HepG2 (cell line): ENCODE measurements at regions not wholly inside any gene's neighbourhood (a gene's known extent, or its start where the extent isn't known, plus 50 kb on each side); places are given as distances from the start of the nearest gene placed in this dataset.

Experiments used
- ATAC-seq: fragments of 200-7000 bp; cut with Tn5 transposase; 3 replicates; pipeline ENCODE4 v1.9.1; 2020; ENCODE audit warnings: mild to moderate bottlenecking, moderate library complexity
- BruUV-seq: library from RNA; stranded (reverse); fragments of 400-500 nt; replicated peaks from 2 replicates; lab custom pipeline; 2021; lab: Mats Ljungman, UMichigan
- CTCF ChIA-PET: fragments of 300-600 bp; formaldehyde crosslinking; extraction: SDS; loops from one replicate; lab custom pipeline; 2021; ENCODE audit warnings: low total read pairs, inconsistent platforms, low intra/inter-chr PET ratio; lab: Yijun Ruan, JAX
- POLR2A ChIA-PET: fragments of 350-600 bp; sonication (Branson Sonifier 250); formaldehyde crosslinking; loops from one replicate; lab custom pipeline; 2020; ENCODE audit warnings: antibody characterized with exemption, inconsistent platforms; lab: Yijun Ruan, JAX
- DNase-seq: peaks from one replicate; pipeline ENCODE4 v3.0.0-alpha.2; 2015; ENCODE audit warnings: low spot score
- FAIRE-seq: peaks from 3 replicates; lab custom pipeline; 2011; peaks lifted over from hg19 to GRCh38; lab: Jason Lieb, UNC
- H2AFZ ChIP-seq: one replicate; pipeline ENCODE4 v1.6.1; 2011; ENCODE audit warnings: low read length, inconsistent platforms
- H3K27ac ChIP-seq: fragments of 300-600 bp; 3 replicates; pipeline ENCODE4 v1.8.0; 2011; ENCODE audit warnings: mixed run types, mild to moderate bottlenecking, mixed read lengths, low read length, inconsistent platforms; ENCODE audit not compliant: insufficient read depth; ENCODE audit errors: extremely low read length
- H3K27me3 ChIP-seq, 2 experiments: fragments of 200-600 bp in 1 of 2; 2 replicates in 1 of 2; 3 replicates in 1 of 2; pipeline versions ENCODE4 v1.6.0 to v1.8.0; 2011; ENCODE audit warnings: low read length in 2 of 2, mild to moderate bottlenecking in 2 of 2, moderate library complexity in 2 of 2, inconsistent platforms in 1 of 2; ENCODE audit not compliant: insufficient read depth in 2 of 2, control insufficient read depth in 1 of 2
- H3K36me3 ChIP-seq, 2 experiments: fragments of 200-600 bp in 1 of 2; replicated peaks in 1 of 2; 2 replicates in 1 of 2; 3 replicates in 1 of 2; pipeline versions ENCODE4 v1.5.1 to v1.8.0; 2011; ENCODE audit warnings: low read length in 2 of 2, inconsistent platforms in 1 of 2; ENCODE audit not compliant: insufficient read depth in 2 of 2, control insufficient read depth in 1 of 2
- H3K4me1 ChIP-seq: 2 replicates; pipeline ENCODE4 v1.5.1; 2012; ENCODE audit warnings: low read length, inconsistent platforms; ENCODE audit not compliant: insufficient read depth
- H3K4me2 ChIP-seq: 2 replicates; pipeline ENCODE4 v1.6.0; 2011; ENCODE audit warnings: low read depth, low read length, inconsistent platforms
- H3K4me3 ChIP-seq, 3 experiments: fragments of 200-600 bp in 1 of 3; sonication (generic), shearing (Covaris generic) in 1 of 3; replicated peaks in 1 of 3; 2 replicates each; pipeline ENCODE4 v1.5.1; 2011 to 2016; ENCODE audit warnings: low read length in 3 of 3, inconsistent platforms in 2 of 3, low read depth in 2 of 3, mild to moderate bottlenecking in 2 of 3, control low read depth in 1 of 3, mixed read lengths in 1 of 3; ENCODE audit not compliant: insufficient read depth in 1 of 3
- H3K79me2 ChIP-seq: one replicate; pipeline ENCODE4 v1.6.1; 2011; ENCODE audit warnings: low read length, inconsistent platforms; ENCODE audit not compliant: insufficient read depth
- H3K9ac ChIP-seq: 2 replicates; pipeline ENCODE4 v1.6.0; 2011; ENCODE audit warnings: mild to moderate bottlenecking, low read depth, low read length, inconsistent platforms; ENCODE audit not compliant: insufficient read depth
- H3K9me3 ChIP-seq: 2 replicates; pipeline ENCODE4 v1.5.1; 2012; ENCODE audit warnings: mild to moderate bottlenecking, low read length
- H4K20me1 ChIP-seq: 2 replicates; pipeline ENCODE4 v1.6.0; 2011; ENCODE audit warnings: inconsistent platforms, mild to moderate bottlenecking, low read length, moderate library complexity; ENCODE audit not compliant: insufficient read depth
- ZGPAT ChIP-seq: IDR thresholded peaks from 2 replicates; pipeline ENCODE4 v1.6.1; 2016; ENCODE audit warnings: mild to moderate bottlenecking
- ZNF136 ChIP-seq: sonication (generic); formaldehyde crosslinking; IDR thresholded peaks from 2 replicates; pipeline ENCODE4 v1.8.1; 2022; ENCODE audit warnings: low read depth, mild to moderate bottlenecking, moderate library complexity, missing genetic modification reagents
- ZNF468 ChIP-seq: sonication (generic); formaldehyde crosslinking; IDR thresholded peaks from 2 replicates; pipeline ENCODE4 v1.8.0; 2022; ENCODE audit warnings: mild to moderate bottlenecking, moderate library complexity, missing genetic modification reagents
- WGBS: methylation state at CpG from one replicate; pipeline ENCODE4 v1.1.6; 2017; ENCODE audit warnings: low lambda C conversion rate; 5-methylcytosine and 5-hydroxymethylcytosine counted together
- in situ Hi-C: cut with HindIII; loops from 2 replicates; pipeline ENCODE4 v1.10.0; 2017; ENCODE audit warnings: low pct_unique_long_range_greater_than_20kb; ENCODE audit not compliant: extremely low pct_ligation_motif_present
- intact Hi-C: fragments of 100-400 bp; cut with micrococcal nuclease; formaldehyde crosslinking; loops from one replicate; pipeline ENCODE4 v1.10.0; 2022; ENCODE audit not compliant: unreplicated experiment
- TF ChIP-seq, protein P1 (sequence below): sonication (generic); formaldehyde crosslinking; IDR thresholded peaks from 2 replicates; pipeline ENCODE4 v1.5.1; 2020; ENCODE audit warnings: mild to moderate bottlenecking, missing genetic modification reagents, borderline replicate concordance
- TF ChIP-seq, protein P2 (sequence below), 2 experiments: sonication (generic) in 1 of 2; formaldehyde crosslinking in 1 of 2; IDR thresholded peaks; 2 replicates each; pipeline versions ENCODE4 v1.4.0 to v1.6.1; 2018 to 2020; ENCODE audit warnings: missing genetic modification reagents in 2 of 2, borderline replicate concordance in 1 of 2, low read depth in 1 of 2, mild to moderate bottlenecking in 1 of 2, missing biosample characterization in 1 of 2
- TF ChIP-seq, protein P3 (sequence below): sonication (generic); formaldehyde crosslinking; IDR thresholded peaks from 2 replicates; pipeline ENCODE4 v1.4.0; 2020; ENCODE audit warnings: missing genetic modification reagents, borderline replicate concordance
- TF ChIP-seq, protein P4 (sequence below): sonication (generic); formaldehyde crosslinking; IDR thresholded peaks from 2 replicates; pipeline ENCODE4 v1.9.0; 2021; ENCODE audit warnings: missing genetic modification reagents, mild to moderate bottlenecking, borderline replicate concordance

DNA sequence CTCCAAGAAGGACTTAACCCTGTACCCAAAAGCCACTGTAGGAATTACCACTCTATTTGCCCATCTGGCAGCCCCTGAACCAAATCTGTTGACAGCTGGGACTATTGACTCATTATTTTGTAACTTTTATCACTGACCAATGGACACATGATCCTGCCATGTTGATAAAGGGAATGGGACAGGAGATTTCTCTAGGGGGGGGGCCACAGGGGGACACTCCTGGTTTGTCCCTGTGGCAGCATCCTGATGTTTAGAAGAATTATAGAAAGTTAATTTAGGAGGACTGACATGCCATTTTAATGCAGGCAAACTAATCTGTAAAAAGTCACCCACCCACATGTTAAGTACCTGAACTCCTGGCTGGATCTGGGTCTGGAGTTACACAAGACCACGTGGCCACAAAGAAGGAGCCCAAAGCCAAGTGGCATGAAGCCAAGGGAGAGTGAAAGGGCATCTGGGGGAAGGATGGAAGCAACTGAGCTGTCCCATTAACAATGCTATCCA, 558.1 kb downstream of the ETS1 start:
- Histone ChIP-seq H4K20me1 (no peaks in the 10 kb centered on the region), H3K27me3 (no peaks in the 10 kb centered on the region), H3K4me3 (no peak overlapping the region), H3K27ac (no peak overlapping the region), H2AFZ (no peak overlapping the region), H3K4me1 (no peaks in the 10 kb centered on the region), H3K4me2 (no peak overlapping the region), H3K36me3 (no peaks in the 10 kb centered on the region), H3K9me3 (no peaks in the 10 kb centered on the region), H3K9ac (no peak overlapping the region), H3K79me2 (no peaks in the 10 kb centered on the region)
- intact Hi-C loops = no loop called here
- BruUV-seq = no TSS peak
- DNase-seq (no peak), ATAC-seq (no peak), FAIRE-seq (no peak)
- 0% methylated on average over 1 of the region's 1 CpG for WGBS
- POLR2A ChIA-PET = no interaction called here
- CTCF ChIA-PET = no interaction called here
- in situ Hi-C loops = no loop called here
- TF ChIP-seq, protein P1, sequence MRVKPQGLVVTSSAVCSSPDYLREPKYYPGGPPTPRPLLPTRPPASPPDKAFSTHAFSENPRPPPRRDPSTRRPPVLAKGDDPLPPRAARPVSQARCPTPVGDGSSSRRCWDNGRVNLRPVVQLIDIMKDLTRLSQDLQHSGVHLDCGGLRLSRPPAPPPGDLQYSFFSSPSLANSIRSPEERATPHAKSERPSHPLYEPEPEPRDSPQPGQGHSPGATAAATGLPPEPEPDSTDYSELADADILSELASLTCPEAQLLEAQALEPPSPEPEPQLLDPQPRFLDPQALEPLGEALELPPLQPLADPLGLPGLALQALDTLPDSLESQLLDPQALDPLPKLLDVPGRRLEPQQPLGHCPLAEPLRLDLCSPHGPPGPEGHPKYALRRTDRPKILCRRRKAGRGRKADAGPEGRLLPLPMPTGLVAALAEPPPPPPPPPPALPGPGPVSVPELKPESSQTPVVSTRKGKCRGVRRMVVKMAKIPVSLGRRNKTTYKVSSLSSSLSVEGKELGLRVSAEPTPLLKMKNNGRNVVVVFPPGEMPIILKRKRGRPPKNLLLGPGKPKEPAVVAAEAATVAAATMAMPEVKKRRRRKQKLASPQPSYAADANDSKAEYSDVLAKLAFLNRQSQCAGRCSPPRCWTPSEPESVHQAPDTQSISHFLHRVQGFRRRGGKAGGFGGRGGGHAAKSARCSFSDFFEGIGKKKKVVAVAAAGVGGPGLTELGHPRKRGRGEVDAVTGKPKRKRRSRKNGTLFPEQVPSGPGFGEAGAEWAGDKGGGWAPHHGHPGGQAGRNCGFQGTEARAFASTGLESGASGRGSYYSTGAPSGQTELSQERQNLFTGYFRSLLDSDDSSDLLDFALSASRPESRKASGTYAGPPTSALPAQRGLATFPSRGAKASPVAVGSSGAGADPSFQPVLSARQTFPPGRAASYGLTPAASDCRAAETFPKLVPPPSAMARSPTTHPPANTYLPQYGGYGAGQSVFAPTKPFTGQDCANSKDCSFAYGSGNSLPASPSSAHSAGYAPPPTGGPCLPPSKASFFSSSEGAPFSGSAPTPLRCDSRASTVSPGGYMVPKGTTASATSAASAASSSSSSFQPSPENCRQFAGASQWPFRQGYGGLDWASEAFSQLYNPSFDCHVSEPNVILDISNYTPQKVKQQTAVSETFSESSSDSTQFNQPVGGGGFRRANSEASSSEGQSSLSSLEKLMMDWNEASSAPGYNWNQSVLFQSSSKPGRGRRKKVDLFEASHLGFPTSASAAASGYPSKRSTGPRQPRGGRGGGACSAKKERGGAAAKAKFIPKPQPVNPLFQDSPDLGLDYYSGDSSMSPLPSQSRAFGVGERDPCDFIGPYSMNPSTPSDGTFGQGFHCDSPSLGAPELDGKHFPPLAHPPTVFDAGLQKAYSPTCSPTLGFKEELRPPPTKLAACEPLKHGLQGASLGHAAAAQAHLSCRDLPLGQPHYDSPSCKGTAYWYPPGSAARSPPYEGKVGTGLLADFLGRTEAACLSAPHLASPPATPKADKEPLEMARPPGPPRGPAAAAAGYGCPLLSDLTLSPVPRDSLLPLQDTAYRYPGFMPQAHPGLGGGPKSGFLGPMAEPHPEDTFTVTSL (CRISPR knock-in tag) = no peak
- TF ChIP-seq, protein P2, sequence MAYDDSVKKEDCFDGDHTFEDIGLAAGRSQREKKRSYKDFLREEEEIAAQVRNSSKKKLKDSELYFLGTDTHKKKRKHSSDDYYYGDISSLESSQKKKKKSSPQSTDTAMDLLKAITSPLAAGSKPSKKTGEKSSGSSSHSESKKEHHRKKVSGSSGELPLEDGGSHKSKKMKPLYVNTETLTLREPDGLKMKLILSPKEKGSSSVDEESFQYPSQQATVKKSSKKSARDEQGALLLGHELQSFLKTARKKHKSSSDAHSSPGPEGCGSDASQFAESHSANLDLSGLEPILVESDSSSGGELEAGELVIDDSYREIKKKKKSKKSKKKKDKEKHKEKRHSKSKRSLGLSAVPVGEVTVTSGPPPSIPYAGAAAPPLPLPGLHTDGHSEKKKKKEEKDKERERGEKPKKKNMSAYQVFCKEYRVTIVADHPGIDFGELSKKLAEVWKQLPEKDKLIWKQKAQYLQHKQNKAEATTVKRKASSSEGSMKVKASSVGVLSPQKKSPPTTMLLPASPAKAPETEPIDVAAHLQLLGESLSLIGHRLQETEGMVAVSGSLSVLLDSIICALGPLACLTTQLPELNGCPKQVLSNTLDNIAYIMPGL (CRISPR knock-in tag; IDR thresholded peaks at IDR 0.05; ENCODE audit: borderline replicate concordance in 1 of 2, low read depth in 1 of 2) = no peak
- TF ChIP-seq, protein P3, sequence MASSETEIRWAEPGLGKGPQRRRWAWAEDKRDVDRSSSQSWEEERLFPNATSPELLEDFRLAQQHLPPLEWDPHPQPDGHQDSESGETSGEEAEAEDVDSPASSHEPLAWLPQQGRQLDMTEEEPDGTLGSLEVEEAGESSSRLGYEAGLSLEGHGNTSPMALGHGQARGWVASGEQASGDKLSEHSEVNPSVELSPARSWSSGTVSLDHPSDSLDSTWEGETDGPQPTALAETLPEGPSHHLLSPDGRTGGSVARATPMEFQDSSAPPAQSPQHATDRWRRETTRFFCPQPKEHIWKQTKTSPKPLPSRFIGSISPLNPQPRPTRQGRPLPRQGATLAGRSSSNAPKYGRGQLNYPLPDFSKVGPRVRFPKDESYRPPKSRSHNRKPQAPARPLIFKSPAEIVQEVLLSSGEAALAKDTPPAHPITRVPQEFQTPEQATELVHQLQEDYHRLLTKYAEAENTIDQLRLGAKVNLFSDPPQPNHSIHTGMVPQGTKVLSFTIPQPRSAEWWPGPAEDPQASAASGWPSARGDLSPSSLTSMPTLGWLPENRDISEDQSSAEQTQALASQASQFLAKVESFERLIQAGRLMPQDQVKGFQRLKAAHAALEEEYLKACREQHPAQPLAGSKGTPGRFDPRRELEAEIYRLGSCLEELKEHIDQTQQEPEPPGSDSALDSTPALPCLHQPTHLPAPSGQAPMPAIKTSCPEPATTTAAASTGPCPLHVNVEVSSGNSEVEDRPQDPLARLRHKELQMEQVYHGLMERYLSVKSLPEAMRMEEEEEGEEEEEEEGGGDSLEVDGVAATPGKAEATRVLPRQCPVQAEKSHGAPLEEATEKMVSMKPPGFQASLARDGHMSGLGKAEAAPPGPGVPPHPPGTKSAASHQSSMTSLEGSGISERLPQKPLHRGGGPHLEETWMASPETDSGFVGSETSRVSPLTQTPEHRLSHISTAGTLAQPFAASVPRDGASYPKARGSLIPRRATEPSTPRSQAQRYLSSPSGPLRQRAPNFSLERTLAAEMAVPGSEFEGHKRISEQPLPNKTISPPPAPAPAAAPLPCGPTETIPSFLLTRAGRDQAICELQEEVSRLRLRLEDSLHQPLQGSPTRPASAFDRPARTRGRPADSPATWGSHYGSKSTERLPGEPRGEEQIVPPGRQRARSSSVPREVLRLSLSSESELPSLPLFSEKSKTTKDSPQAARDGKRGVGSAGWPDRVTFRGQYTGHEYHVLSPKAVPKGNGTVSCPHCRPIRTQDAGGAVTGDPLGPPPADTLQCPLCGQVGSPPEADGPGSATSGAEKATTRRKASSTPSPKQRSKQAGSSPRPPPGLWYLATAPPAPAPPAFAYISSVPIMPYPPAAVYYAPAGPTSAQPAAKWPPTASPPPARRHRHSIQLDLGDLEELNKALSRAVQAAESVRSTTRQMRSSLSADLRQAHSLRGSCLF (CRISPR knock-in tag) = no peak
- TF ChIP-seq ZNF468 (CRISPR knock-in tag) (no peak), ZGPAT (CRISPR knock-in tag) (no peak), ZNF136 (CRISPR knock-in tag) (no peak)
- TF ChIP-seq, protein P4, sequence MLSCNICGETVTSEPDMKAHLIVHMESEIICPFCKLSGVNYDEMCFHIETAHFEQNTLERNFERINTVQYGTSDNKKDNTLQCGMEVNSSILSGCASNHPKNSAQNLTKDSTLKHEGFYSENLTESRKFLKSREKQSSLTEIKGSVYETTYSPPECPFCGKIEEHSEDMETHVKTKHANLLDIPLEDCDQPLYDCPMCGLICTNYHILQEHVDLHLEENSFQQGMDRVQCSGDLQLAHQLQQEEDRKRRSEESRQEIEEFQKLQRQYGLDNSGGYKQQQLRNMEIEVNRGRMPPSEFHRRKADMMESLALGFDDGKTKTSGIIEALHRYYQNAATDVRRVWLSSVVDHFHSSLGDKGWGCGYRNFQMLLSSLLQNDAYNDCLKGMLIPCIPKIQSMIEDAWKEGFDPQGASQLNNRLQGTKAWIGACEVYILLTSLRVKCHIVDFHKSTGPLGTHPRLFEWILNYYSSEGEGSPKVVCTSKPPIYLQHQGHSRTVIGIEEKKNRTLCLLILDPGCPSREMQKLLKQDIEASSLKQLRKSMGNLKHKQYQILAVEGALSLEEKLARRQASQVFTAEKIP = no peak
